ENCODE measurements at regions not wholly inside any gene's neighbourhood (a gene's known extent, or its start where the extent isn't known, plus 50 kb on each side); places are given as distances from the start of the nearest gene placed in this dataset.

GRCh38 chr6:50986319-50986718, 167.6 kb downstream of the TFAP2B start:
- Mint-ChIP-seq H3K36me3 (ENCODE audit: low read depth) (no peaks in the 10 kb centered on the region), H3K9me3 (peaks cover 3% of the 10 kb centered on the region), H3K27me3 (no peaks in the 10 kb centered on the region), H3K4me1 (no peaks in the 10 kb centered on the region), H3K27ac (no peak overlapping the region), H3K4me3 (no peak overlapping the region)
- CTCF ChIA-PET, result no interaction called here
- intact Hi-C loops (cut with micrococcal nuclease), result no loop called here
- TF ChIP-seq, protein P1, sequence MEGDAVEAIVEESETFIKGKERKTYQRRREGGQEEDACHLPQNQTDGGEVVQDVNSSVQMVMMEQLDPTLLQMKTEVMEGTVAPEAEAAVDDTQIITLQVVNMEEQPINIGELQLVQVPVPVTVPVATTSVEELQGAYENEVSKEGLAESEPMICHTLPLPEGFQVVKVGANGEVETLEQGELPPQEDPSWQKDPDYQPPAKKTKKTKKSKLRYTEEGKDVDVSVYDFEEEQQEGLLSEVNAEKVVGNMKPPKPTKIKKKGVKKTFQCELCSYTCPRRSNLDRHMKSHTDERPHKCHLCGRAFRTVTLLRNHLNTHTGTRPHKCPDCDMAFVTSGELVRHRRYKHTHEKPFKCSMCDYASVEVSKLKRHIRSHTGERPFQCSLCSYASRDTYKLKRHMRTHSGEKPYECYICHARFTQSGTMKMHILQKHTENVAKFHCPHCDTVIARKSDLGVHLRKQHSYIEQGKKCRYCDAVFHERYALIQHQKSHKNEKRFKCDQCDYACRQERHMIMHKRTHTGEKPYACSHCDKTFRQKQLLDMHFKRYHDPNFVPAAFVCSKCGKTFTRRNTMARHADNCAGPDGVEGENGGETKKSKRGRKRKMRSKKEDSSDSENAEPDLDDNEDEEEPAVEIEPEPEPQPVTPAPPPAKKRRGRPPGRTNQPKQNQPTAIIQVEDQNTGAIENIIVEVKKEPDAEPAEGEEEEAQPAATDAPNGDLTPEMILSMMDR (IDR thresholded peaks at IDR 0.05), result no peak
- no peak for DNase-seq
- POLR2A ChIA-PET, result no interaction called here
- no peak for ATAC-seq (ENCODE audit: low read depth)

GRCh38 chr6:50989123-50989522, 170.5 kb downstream of the TFAP2B start:
- Mint-ChIP-seq H3K36me3 (ENCODE audit: low read depth) (no peaks in the 10 kb centered on the region), H3K27ac (no peak overlapping the region), H3K4me1 (no peaks in the 10 kb centered on the region), H3K4me3 (no peak overlapping the region), H3K27me3 (no peaks in the 10 kb centered on the region), H3K9me3 (peaks cover 3% of the 10 kb centered on the region)
- ATAC-seq (ENCODE audit: low read depth) (no peak), DNase-seq (no peak)
- TF ChIP-seq, protein P1 (IDR thresholded peaks at IDR 0.05), result no peak
- CTCF ChIA-PET, result no interaction called here
- POLR2A ChIA-PET, result no interaction called here
- intact Hi-C loops (cut with micrococcal nuclease), result no loop called here

- H3K9me3 Mint-ChIP-seq, result peaks cover 3% of the 10 kb centered on the region
- POLR2A ChIA-PET, result no interaction called here
Measured at GRCh38 chr6:50990750-50991446, 172.2 kb downstream of the TFAP2B start.

GRCh38 chr6:50992232-50992631, 173.6 kb downstream of the TFAP2B start:
- TF ChIP-seq, protein P1 (IDR thresholded peaks at IDR 0.05), result no peak
- intact Hi-C loops (cut with micrococcal nuclease), result no loop called here
- POLR2A ChIA-PET, result no interaction called here
- DNase-seq (no peak), ATAC-seq (ENCODE audit: low read depth) (no peak)
- Mint-ChIP-seq H3K27ac (no peak overlapping the region), H3K9me3 (peaks cover 3% of the 10 kb centered on the region), H3K27me3 (no peaks in the 10 kb centered on the region), H3K36me3 (ENCODE audit: low read depth) (no peaks in the 10 kb centered on the region), H3K4me3 (no peak overlapping the region), H3K4me1 (no peaks in the 10 kb centered on the region)
- CTCF ChIA-PET, result no interaction called here

More at GRCh38 chr6:50990750-50991446, 172.2 kb downstream of the TFAP2B start:
- intact Hi-C loops (cut with micrococcal nuclease), result no loop called here
- Mint-ChIP-seq H3K4me1 (no peaks in the 10 kb centered on the region), H3K4me3 (no peak overlapping the region), H3K36me3 (ENCODE audit: low read depth) (no peaks in the 10 kb centered on the region), H3K27ac (no peak overlapping the region), H3K27me3 (no peaks in the 10 kb centered on the region)
- ATAC-seq (ENCODE audit: low read depth), result no peak
- CTCF ChIA-PET, result no interaction called here
- DNase-seq, result no peak
- TF ChIP-seq, protein P1 (IDR thresholded peaks at IDR 0.05), result no peak

DNA sequence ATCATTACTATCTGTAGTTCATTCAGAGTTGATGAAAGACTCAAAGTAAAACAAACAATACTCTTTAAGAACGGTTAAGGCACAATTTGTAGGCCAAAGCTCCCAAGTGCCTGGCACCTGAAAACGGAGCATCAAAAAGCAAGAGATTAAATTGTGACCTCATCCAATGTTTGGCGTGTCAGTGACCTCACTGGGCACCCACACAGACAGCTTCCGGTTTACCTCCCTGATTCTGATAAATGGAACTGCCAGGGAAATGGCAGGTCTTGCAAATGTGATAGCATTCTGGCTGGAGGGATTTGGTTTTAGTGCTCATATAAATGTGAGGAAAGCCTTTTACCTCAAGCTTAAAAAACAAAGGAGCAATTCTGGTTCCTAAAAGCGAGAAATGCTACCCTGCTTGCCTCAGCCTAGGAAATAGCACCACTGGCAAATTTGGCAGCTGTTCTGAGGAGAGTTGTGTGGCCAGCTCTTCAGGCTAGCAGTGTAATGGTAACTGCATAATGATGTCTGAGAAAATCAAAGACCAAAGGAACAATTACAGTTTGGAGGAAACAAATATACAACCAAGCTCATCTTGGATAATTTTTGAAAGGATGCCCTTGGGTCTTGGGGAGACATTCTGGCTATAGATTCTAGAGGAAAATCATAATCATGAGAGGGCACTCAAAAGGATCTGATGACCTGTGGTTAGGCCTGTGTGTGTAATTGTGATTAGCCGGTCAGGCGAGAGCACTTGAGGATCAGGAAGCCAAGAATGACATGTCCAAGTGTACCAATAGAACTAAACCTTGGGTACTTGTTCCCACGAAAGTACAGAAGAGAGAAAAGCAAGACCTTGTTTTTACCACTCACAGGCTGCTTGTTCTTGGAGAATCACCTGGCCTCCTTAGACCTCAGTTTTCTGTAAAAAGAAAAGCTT, 174.3 kb downstream of the TFAP2B start:
- DNase-seq (no peak), ATAC-seq (ENCODE audit: low read depth) (no peak)
- H3K36me3 Mint-ChIP-seq (ENCODE audit: low read depth), result no peaks in the 10 kb centered on the region
- no peak overlapping the region for H3K27ac Mint-ChIP-seq
- no peaks in the 10 kb centered on the region for H3K27me3 Mint-ChIP-seq
- TF ChIP-seq, protein P1 (IDR thresholded peaks at IDR 0.05), result no peak
- ChIA-PET CTCF (no interaction called here), POLR2A (no interaction called here)
- H3K4me1 Mint-ChIP-seq, result no peaks in the 10 kb centered on the region
- intact Hi-C loops (cut with micrococcal nuclease), result no loop called here
- H3K9me3 Mint-ChIP-seq, result peaks cover 3% of the 10 kb centered on the region
- no peak overlapping the region for H3K4me3 Mint-ChIP-seq
